ENCODE measurements at regions not wholly inside any gene's neighbourhood (a gene's known extent, or its start where the extent isn't known, plus 50 kb on each side); places are given as distances from the start of the nearest gene placed in this dataset.

GRCh38 chr5:174428895-174429294 is 295.5 kb upstream of the MSX2 start:
- no peak overlapping the region for H3K4me3 ChIP-seq (ENCODE audit: low read depth, low read length)
- no peak for DNase-seq (ENCODE audit: low read depth)
- TF ChIP-seq CTCF (IDR thresholded peaks at IDR 0.05; ENCODE audit: insufficient read depth, low read depth, low read length): no peak

- no peak overlapping the region for H3K4me3 ChIP-seq (ENCODE audit: low read depth, low read length)
- no peak for TF ChIP-seq CTCF (IDR thresholded peaks at IDR 0.05; ENCODE audit: insufficient read depth, low read depth, low read length)
- DNase-seq (ENCODE audit: low read depth): no peak
These were observed 293.4 kb upstream of the MSX2 start for GRCh38 chr5:174430940-174431339.

GRCh38 chr5:174431504-174431903 is 292.9 kb upstream of the MSX2 start:
- no peak for TF ChIP-seq CTCF (IDR thresholded peaks at IDR 0.05; ENCODE audit: insufficient read depth, low read depth, low read length)
- no peak for DNase-seq (ENCODE audit: low read depth)
- no peak overlapping the region for H3K4me3 ChIP-seq (ENCODE audit: low read depth, low read length)

GRCh38 chr5:174433098-174433497 is 291.3 kb upstream of the MSX2 start:
- H3K4me3 ChIP-seq (ENCODE audit: low read depth, low read length): no peak overlapping the region
- TF ChIP-seq CTCF (IDR thresholded peaks at IDR 0.05; ENCODE audit: insufficient read depth, low read depth, low read length): no peak
- DNase-seq (ENCODE audit: low read depth): no peak

- peak; percentile 37 for DNase-seq (ENCODE audit: low read depth)
- no peak for TF ChIP-seq CTCF (IDR thresholded peaks at IDR 0.05; ENCODE audit: insufficient read depth, low read depth, low read length)
- H3K4me3 ChIP-seq (ENCODE audit: low read depth, low read length): no peak overlapping the region
These were observed 287.6 kb upstream of the MSX2 start for GRCh38 chr5:174436750-174437149.

- no peak overlapping the region for H3K4me3 ChIP-seq (ENCODE audit: low read depth, low read length)
- TF ChIP-seq CTCF (IDR thresholded peaks at IDR 0.05; ENCODE audit: insufficient read depth, low read depth, low read length): no peak
- DNase-seq (ENCODE audit: low read depth): no peak
These were observed 279.7 kb upstream of the MSX2 start for GRCh38 chr5:174444479-174445188.

- no peak for TF ChIP-seq CTCF (IDR thresholded peaks at IDR 0.05; ENCODE audit: insufficient read depth, low read depth, low read length)
- H3K4me3 ChIP-seq (ENCODE audit: low read depth, low read length): no peak overlapping the region
- no peak for DNase-seq (ENCODE audit: low read depth)
These were observed 277.9 kb upstream of the MSX2 start for GRCh38 chr5:174446446-174446845.
